Left lobe of liver (tissue), 2 donors: ENCODE measurements at regions not wholly inside any gene's neighbourhood (a gene's known extent, or its start where the extent isn't known, plus 50 kb on each side); places are given as distances from the start of the nearest gene placed in this dataset.
"Not testable (repeated sequence)": the region's sequence is repeated elsewhere in the genome, so short reads cannot be mapped to it uniquely, and the experiment has no call there.

Experiments
- ATAC-seq: fragments of 200-7000 bp; cut with Tn5 transposase; one replicate; pipeline ENCODE4 v1.9.1; 2020; ENCODE audit warnings: mild to moderate bottlenecking, moderate library complexity
- DNase-seq: peaks from one replicate; pipeline ENCODE4 v3.0.0-alpha.2; 2020; ENCODE audit warnings: low spot score
- donor health status: DM: no; HTN: no; CAD: no; lungs with moderate emphysema.
- donor health status: DM: no; HTN: yes; CAD: no.

DNA sequence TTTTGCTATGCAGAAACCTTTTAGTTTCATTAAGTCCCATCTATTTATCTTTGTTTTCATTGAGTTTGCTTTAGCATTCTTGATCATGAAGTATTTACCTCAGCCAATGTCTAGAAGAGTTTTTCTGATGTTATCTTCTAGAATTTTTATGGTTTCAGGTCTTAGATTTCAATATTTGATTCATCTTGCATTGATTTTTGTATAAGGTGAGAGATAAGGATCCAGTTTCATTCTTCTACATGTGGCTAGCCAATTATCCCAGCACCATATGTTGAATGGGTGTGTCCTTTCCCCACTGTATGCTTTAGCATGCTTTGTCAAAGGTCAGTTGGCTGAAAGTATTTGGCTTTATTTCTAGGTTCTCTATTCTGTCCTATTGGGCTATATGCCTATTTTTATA is 395.2 kb downstream of the HGF start:
- ATAC-seq, DNase-seq: not testable (repeated sequence)

DNA sequence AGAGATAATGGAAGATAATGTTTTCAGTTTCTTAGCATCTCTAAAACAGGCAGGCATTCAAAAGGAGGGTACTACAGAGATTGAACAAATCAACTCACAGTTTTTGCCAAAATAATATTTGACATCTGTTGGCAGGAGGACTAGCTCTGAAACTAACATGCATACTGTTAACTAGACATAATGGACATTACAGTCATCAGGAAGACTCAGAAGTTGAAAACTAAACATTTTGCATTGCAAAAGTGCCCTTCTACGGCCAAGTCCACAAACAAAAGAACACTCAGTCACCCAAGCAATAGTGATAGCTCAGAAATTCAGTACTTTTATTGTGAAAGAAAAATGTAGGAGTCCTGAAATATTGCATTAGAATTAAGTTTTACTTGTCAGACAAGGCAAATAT is 399.0 kb downstream of the HGF start:
- ATAC-seq (no peak), DNase-seq (no peak)

DNA sequence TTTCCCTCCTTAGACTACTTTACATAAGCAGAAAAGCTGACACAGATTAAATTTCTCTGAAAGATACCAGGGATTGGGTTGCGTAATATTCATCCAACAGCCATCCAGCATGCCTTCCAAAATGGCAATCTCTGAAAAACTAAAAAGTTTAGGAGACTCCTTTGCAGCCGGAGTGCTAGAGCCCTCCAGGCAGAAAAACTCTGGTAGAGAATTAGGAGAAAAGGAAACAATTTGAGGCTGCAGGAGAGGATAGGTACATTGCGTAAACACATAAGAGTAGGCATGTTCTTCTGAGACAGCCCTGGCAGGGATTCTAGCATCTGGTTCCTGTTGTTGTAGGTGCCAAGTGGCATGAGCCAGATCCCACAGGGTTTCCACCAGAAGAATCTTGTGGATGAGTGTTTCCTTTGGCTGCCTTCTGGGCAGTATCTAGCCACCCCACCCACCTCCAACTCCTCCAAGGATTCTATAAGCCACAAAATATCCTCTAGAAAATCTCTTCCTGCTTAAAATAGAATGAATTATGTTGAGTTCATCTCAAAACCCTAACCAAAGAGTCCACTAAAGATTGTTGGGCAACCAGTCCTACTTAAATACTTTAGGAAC is 402.4 kb downstream of the HGF start:
- no peak for DNase-seq
- ATAC-seq: no peak

DNA sequence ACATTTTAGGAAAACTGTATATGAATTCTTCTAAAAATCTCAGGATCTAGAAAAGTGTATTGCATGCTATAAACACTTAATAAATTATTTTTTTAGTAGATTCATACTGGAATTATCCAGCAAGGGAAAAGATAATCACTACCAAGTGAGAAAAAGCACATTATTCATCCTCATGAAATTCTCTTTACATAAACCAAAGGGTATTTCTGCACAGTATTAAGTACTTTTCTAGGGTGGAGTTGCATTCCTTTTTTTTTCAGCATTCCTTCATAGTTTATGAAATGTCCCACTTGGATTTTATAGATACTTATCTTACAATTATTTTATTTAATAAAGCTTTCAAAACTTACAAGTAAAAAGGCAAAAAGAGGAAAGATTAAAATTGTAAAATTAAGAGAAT is 403.3 kb downstream of the HGF start:
- no peak for DNase-seq
- no peak for ATAC-seq

DNA sequence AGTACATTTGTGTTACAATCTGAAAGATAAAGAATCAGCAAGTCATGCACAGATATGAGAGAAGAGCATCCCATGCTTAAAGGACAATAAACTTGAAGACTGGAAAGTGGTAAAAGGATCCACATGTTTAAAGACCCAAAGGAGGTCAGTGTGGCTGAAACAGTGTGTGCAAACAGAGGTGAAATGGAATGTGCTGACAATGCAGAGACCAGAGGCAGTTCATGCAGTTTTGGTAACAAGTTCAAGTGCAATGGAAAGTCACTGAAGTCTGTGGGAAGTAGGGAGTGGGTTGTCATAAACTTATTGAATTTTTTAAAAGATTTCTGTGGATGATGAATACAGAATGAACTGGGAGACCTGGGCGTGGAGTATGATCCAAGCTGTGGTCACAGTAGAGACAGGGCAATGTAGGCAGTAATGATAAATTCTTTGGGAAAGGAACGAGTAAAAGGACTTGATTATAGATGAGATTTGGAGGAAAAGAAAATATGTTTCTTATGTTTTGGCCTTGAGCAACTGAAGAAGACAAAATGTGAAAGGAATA is 408.0 kb downstream of the HGF start:
- DNase-seq (no peak), ATAC-seq (no peak)

DNA sequence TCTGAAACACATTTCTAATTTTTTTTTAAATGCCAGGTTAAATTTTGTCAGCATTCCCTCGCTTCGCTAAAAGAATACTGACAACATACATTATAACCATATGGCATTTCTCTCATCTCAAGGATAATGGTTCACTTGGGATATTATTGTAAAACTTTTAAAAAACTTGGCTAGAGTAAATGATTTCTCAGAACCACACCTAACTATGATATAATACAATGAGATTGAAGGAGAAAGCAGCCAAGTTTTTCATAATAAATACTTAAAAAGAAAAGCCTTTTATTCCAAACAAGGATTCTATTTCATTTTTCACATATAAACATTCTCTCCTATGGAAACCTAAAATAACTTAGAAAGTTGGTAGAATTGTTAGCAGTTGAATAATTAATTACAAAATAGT is 413.9 kb downstream of the HGF start:
- DNase-seq (no peak), ATAC-seq (no peak)

DNA sequence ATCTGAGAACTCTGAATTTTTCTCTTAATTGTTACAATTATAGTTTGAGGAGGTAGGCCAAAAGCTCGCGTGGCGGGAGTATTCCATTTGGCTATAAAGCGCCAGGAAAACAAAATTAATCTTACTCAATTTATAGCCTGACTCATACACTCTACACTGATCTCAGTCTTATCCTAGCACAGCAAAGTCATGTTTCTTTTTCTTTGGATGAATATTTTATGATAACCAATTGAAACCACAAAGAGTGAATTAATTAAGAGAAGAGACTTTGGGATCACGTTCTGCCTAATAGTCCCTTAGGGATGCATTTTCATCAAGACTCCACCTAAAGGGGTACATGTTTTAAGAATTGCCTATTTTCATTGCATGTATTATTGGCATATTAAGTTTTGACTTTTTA is 420.8 kb downstream of the HGF start:
- ATAC-seq: no peak

DNA sequence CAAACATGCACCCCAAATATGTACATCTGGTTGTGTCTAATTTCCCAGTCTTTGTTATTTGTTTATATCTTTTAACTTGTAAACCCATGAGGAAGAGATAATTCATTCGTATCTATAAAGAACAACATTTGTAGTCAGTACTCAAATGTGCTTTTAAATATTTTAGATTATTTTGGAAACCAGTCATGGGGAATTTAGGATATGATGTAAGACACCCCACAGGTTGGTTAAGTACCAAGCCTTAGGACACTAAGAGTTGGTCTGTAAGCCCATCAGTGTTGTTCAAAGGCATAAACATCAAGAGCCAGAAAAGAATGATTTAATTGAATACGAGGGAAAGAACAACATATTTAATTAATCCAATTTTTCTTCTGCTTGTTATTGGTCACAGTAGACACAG is 421.1 kb upstream of the SEMA3C start:
- ATAC-seq (no peak), DNase-seq (no peak)

More for the DNA sequence above, 420.8 kb downstream of the HGF start:
- DNase-seq: no peak

DNA sequence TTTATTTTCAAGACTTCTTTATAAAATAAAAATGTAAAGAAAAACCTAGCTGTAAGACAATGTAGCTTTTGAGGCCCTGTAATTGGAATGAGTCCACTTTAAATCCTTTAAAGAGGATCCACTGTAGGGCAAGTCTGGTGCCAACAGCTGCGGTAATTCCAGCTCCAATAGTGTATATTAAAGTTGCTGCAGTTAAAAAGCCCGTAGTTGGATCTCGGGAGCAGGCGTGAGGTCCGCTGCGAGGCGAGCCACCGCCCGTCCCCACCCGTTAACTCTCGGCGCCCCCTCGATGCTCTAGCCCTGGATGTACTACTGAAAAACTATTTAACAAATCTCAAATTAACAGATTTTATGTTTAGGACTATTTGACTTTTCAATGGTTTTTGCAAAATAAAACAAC is 414.7 kb upstream of the SEMA3C start:
- no peak for ATAC-seq
- DNase-seq: no peak

DNA sequence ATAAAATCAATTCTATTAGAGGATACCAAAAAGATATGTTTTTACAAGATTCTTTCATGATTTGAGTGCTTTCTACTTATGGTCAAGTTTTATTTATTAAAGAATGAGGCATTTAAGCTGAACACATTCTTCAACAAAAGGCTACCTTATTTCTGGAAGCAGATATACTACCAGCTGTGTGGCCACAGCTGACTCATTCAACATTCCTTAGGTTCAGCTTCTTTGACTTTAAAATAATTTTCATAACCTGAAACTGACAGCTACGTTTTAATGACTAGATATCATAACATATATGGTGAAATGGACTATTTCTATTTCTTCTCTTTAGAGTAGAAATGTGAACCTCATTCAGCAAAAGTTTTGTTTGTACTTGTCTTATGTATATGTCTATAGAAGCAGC is 414.2 kb upstream of the SEMA3C start:
- no peak for ATAC-seq
- DNase-seq: no peak

DNA sequence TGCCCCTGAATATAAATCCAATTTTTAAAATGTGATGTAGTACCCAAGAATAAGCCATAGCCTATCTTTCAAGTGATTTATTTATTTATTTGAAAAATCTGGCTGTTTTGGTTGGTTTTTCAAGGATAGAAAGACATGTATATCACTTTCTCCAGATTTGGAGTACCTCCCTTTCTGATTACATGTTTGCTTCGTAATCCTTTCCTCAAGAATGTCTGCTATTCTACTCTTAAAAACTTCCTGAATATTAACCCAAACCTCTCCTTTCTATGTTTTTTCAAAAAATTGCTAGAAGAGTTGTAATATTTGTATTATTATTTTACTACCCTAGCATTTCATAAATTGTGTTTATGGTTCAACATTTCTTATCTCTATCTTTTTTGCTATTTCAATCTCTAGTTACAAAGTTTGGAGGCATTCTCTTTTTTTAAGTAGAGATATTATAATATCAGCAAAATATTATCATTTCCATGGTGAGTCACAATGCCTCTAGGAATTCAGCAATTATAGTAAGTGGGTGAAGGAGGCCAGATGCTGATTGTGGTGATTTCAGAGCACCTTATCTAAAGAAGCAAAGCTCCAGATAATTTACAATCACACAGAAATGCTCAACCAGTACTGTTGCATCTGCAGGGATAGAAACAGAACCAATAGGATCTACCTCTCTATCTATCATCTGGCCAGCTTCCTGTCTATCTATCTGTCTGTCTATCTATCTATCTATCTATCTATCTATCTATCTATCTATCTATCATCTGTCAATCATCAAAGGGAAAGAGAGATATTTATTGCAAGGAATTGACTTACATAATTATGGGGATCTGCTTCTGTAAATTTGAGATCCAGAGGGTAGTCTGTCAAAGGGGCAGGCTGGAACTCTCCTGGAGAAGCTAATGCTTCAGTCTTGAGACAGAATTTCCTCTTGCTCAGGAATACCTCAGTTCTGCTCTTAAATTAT is 412.5 kb upstream of the SEMA3C start:
- no peak for DNase-seq
- ATAC-seq: no peak

DNA sequence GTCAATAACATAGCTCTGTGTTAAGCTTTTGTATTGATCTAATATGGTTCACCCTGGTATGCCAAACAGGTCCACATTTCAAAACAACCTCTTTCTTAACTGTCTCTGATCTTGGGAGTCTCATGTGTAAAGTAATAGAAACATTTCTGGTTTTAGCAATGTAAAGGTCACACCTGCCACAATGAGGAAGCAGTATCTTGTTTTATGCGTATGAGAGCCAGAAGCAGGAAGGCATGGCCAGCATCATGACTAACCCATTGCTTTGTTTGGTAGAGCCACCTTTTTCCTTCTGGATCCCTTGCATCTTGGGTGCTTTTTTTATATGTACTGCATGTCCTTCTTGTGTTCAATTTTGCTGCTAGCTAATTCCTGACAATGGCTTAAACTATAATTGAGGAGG is 411.3 kb upstream of the SEMA3C start:
- DNase-seq (no peak), ATAC-seq (no peak)

DNA sequence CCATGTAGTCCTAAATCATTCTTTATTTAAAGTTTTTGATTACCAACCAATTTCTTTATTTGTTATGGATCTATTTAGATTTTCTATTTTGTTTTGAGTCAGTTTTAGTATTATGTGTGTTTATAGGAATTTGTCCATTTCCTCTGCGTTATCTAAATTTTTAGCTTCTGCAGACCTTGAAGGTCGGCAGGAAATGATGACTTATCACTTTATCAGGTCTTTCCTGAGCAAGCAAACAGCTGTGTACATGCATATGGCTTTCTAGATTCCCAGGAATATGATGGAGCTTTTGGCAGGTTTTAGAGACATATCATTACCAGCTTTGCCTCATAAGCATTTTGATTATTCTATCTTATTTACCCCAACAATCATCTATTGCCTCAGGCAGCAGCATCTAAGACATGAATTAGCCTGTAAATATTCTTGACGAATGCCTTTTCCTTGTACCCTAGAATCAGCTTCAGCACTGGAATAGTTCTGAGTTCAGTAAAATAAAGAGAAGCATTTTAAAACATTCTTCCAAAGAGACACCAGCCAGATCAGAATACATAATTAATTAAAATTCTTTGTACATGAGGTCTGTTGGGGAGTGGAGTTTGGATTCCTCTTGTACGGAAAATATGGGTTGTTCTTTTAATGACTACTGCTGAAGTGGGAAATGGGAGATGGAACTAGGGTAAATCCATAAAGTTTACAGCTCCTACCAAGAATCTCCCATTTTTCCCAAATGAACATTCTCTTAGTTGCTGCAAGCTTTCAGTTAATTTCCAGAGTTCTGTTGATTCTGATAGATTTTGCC is 408.8 kb upstream of the SEMA3C start:
- no peak for ATAC-seq
- no peak for DNase-seq

DNA sequence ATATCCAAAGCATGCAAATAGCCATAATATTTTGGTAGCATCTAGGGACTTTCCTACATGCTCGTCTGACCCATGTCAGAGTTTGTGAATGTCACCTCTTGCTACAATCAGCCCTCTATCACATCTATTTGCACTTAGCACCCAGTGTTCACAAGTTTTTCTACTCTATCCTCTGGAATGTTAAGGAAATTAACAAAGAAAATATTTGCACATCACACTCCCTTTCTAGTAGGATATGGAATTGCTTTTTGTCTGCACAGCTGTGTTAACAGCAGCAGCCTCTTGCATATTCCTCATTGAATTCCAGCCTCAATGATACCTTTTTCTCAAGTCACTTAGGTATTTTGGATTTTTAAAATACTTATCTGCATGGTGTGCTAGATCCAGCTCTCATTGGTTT is 403.1 kb upstream of the SEMA3C start:
- DNase-seq (no peak), ATAC-seq (no peak)

DNA sequence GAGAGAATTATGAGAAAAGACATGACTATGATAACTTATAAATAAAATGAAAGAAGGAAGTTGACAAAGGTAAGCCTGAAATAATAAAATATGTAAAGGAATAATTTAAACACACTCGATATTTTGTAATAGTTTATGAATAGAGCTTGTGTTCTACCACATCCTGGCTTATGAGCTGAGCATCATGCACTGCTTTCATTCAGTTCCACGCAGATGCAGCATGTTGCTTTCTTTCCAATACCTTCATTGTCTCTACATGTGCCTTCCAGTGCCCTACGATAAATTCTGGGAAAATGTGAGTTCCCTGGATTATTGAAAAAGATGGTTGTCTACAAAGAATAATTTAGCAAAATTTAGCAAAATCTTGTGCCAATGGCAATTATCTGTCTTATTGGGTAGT is 398.9 kb upstream of the SEMA3C start:
- DNase-seq (no peak), ATAC-seq (no peak)

DNA sequence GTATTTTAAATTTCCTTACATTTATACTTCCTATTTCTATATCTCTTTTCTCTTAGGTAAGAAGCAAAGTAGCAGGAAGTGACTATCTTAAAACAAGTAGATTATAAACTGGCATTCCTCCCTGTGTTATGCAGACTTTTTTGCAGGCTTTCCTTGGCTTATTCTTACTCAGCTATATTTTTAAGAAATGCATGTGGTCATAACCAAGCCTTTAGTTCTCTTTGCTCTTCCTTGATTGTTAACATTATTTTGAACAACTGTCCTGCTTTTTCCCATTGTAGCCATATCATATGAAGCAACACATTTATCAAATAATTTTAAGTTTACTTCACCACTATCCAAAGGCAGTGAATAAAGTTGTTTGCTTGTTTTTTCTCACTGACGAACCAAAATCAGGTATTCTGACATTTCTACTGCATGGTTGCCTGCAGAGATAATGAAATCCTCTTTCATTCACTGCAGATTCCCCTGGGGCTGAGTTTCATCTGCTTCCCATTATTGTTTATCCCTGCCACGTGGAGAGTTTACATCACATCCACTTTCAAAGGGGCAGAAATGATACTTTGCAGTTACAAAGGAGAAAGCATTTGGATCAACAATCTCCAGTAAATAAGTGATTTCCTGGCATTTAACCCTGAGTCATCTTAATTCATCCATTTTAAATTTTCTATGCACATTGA is 389.9 kb upstream of the SEMA3C start:
- ATAC-seq (no peak), DNase-seq (no peak)

DNA sequence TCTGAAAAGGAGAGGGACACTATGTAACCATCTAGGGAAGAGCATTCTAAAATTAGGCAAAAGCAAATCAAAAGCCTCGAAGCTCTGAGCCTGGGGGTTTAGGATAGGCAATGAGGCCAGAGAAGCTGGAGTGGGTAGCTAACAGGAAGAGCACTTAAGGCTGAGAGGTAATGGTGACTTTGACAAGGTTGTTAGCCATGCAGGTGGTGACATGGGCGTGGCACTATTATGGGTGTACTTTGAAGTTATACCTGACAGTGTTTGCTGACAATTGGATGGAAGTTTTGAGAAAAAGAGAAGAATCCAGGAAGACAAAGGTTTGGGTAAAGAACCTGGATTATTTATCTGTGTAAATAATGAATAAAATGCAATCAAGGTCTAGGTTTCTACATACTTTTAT is 383.0 kb upstream of the SEMA3C start:
- DNase-seq (no peak), ATAC-seq (no peak)

DNA sequence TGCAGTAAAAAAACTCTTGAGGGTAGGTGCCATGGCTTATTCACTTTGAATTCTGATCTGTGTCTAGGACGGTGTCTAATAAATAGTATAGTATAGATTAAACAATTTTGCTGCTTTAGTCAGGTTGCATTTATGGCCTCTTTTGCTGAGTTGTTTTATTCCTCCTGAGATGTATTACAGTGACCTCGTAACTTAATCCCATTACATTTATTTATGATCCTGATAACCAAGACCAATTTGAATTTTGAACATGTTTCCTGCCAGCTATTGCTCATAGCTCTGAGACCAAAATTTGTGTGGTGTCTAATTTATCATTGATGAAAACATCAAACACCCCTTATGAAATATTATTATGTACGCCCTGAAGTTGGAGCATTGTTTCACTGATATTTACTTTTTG is 381.9 kb upstream of the SEMA3C start:
- no peak for ATAC-seq

DNA sequence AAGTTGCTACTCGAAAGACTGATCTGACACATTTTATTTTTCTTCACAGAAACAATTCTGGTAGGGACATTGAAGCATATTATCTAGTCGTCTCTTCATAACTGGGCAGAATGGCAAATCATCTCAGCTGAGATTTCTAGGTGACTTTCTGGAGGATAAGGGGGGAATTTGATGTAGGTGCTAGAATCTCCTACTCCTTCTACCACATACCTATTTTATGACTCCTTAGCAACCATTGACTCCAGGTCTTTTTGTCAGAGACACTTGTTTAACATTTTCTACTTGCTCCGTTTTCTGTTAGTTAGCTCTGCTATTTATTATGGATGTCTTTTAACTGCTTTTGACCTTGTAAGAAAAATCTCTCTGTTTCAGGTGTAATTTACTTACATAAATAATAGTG is 380.9 kb upstream of the SEMA3C start:
- no peak for DNase-seq
- no peak for ATAC-seq

More for the DNA sequence above, 381.9 kb upstream of the SEMA3C start:
- no peak for DNase-seq

DNA sequence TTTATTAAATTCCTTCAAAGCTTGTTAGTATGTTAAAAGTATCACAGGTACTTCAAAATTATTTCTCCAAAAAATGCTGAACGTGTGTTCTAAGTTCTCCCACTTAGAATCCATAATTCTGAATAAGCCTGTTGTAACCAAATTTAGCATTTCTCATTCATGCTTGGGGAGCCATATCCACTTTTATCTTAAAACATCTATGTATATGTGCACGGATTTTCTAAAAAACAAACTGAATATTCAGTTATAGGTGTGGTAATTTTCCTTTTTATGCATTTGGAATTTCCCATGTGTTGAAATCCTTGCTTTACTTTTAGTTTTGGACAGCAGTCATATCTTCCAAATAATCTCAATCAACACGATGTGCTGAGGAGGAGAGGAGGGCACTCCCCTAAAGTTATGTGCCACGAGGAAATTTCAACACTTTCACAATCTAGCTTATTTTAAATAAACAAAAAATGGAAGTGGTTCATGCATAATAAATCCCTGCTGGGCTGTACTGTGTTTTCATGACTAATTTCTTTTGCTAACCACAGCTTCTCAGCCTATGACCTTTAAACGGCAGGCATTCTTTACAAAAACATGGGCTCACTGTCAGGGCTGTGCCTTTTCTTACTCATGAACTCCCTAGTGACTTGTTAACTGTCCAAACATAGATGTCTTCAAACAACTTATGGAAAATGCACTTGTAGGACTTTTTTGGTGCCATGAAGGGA is 380.3 kb upstream of the SEMA3C start:
- DNase-seq (no peak), ATAC-seq (no peak)
